ENCODE measurements at regions not wholly inside any gene's neighbourhood (a gene's known extent, or its start where the extent isn't known, plus 50 kb on each side); places are given as distances from the start of the nearest gene placed in this dataset.

DNA sequence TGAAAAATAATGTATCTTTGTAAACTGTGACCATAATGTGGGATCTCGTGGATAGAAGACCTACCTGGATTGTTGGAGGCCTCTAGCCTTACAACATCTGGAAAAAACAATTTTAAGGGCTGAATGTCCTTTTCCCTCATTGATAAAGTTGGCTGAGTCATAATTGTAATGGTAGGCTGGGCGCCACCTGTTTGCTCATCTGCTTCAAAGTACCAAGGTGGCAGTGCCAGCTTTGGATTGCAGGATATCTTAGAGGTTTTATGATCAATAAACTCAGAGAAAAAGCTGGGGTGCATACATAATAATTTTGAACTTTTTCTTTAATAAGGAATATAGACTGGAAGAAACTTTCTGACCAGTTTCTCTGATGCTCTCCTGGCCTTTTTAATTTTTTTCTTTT is 653.4 kb downstream of the MMUT start:
- no peak for DNase-seq

DNA sequence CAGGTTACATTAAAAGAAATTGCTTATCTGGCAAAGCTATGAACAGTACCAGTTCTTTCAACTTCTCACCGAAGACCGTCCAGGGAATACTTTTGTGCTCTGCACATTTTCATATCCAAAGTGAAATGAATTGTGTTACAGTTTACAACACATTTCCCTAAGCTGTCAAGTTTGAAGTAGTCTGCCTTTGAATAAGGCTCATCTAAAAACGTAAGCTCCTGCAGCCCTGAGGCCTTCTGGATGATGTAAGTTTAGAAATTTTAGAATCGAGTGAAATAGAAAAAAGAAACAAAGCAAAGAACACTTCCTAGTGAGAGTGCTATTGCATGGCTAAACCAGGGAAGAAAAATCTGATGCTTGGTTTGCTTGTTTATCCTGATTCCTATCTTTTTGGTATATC is 653.8 kb downstream of the MMUT start:
- DNase-seq, result no peak

DNA sequence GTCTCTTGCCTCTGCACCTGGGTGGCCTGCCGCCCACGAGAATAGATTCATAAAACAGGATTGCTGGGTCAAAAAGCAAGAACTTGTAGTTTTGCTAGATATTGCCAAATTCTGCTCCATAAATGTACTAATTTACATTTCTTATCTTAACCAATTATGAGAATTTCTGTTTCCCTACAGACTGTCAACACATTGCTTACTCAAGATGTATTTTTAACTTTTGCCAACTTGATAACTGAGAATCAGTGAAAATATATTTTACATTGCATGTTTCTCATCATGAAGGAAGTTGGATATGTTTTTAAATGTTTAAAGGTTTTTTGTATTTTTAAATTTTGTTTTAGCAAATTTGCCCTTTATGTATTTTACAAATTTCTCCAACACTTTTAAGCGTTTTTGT is 664.8 kb downstream of the MMUT start:
- DNase-seq, result no peak

DNA sequence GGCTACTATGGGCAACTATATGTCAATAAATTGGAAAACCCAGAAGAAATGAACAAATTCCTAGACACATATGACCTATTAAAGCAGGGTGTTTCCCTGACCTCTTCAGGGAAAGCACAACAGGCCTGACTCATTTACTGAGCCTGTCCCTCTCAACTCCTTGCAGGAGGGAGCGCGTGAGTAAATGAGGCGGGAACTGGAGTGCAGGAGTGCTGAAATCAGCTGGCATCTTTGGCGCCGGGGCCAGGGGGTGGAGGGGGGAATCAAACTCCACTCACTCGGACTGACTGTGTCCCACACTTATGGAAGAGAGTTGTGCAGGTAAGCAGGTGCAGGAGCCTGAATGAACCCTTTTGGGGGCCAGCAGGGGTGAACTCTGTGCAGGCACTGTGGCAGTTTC is 671.2 kb upstream of the PTCHD4 start:
- DNase-seq, result no peak

DNA sequence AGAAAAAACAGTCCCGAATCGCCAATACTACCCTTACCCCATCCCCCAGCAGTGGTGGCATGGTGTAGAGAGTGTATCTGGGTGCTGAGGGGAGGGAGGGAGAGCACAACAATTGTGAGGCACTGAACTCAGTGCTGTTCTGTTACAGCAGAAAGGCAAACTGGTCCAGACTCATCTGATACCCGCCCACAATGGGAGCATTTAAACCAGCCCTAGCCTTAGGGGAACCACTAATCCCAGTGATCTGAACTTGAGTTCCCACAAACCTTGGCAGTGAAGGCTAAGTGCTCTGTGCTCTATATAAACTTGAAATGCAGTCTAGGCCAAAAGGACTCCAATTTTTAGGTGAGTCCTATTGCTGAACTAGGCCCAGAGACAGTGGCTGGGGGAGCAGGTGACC is 666.4 kb upstream of the PTCHD4 start:
- DNase-seq, result no peak

DNA sequence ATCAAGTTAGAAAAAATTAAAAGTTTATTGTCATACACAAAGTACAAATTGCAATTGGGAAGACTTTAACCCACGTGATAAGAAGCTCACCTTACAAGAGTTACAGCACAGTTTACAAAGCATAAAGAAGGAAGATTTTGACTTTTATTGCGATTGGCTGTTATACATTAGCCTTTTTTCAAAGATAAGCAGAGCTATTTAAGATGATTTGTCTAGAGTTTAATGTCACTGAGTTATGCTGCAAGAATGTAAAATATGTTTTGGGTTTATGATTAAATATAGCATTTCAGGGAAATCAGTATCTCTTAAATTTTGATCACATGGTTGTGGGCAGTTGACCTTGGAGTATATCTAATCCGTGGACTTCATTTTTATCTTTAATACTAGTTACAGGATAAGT is 664.2 kb upstream of the PTCHD4 start:
- no peak for DNase-seq

DNA sequence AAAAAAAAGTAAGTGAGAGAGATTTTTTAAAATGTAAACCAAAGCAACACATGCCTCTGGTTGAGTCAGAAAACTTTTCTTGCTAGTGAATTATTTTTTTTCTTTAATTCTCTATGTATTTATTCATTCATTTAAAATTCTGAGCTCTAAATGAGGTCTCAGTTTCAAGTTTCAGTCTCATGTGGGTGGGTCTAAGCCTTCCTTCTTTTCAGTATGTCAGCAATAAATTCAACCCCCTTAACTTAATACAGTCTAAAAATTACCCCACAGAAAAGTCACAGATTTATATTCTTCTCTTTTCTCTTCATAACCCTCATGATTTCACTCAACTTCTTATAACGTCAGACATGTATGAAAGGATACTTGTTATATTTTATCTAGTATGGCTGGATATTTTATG is 663.3 kb upstream of the PTCHD4 start:
- no peak for DNase-seq

DNA sequence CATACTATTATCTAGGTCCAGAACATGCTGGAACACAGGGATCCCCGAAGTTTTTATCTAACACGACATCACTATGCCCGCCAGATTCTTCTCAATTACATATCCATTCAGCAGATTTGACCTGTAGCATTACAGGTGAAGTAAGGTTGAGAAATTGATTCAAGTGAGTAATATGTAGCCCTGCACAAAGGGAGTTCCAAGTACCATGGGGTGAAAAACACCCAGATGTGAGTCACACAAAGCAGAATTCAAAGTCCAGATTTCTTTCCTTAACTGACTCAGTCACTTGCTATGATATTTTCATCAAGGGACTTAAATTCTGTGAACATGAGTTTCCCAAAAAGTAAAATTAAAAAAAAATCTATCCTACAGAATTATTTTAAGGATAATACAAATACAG is 655.4 kb upstream of the PTCHD4 start:
- no peak for DNase-seq

DNA sequence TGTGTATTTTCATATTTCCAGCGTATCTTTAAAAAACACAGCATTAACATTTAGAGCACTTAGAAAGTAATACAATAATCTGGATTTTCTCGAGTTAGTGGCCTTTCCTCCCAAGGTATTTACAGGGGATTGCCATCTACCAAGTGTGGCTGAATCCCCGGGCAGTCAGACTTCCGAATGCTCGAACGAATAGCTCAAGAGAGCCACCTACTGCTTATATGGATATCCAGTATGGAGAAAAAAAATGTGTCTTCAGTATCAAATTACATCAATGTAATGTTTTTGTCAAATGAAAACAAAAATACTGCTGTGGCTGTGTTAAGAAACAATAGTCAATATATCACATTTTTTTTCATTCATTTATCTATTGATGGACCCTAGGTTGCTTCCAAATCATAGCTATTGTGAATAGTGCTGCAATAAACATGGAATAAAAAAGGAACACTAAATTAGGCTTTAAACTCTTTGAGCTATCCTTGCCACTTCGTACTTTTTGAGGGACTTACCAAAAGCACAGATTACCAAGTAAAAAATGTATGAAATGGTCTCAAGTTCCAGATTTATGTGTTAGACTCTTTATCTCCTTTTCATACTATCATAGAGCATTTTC is 654.5 kb upstream of the PTCHD4 start:
- no peak for DNase-seq

DNA sequence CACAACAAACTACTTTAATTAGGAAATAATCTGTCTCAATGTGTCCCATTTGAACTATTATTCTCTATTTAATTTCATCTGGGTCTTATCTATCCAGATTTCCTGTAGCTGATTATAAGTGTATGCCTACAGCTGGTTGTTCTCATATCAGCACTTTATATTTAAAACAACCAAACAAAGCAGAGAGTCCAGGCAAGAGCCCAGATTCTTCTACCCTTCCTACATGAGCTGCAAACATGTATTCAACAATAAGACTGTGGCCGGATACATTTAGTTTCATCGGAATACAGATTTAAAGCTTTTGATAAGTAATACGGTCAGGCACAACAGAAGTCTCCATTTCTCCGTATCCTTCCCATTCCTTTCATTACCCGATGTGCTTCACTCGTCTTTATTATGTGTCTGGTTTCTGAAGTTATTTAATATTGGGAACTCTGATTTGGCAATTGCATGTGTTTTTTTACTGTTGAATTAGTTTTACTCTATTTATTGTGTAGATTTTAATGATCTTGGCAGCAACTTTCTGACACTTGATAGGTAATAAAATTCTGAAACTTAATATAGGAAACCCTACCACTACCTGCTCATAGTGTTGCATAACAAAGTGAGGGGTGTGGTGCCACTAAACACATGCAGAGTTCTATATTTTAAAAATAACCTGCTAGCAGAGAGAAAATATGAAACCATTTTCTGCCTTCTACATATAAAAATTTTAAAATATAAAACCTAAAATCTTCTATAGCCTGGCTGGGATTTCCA is 653.5 kb upstream of the PTCHD4 start:
- no peak for DNase-seq

DNA sequence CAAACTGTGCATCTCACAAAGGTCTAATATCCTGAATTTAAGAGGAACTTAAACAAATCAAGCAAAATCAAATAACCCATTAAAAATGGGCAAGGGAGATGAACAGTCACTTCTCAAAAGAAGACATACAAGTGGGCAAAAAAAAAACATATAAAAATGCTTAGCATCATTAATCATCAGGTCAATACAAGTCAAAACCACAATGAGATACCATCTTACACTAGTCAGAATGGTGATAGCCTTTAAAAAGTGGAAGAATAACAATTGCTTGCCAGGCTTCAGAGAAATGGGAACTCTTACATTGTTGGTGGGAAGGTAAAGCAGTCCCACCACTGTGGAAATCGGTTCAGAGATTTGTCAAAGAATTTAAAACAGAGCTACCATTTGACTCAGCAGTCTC is 646.7 kb upstream of the PTCHD4 start:
- no peak for DNase-seq

DNA sequence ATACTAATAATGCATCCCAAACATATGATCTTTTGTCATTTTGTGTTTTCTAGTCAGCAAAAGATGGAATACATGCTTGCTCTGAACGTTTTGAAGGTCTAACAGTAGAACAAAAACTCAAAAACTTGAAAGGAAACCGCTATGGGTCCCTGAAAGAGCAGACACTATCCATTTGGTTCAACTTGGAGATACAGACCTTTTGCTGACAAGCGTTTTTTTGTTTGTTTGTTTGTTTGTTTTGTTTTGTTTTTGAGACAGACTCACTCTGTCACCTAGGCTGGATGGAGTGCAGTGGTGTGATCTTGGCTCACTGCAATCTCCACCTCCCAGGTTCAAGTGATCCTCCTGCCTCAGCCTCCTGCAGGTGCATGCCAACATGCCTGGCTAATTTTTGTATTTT is 644.3 kb upstream of the PTCHD4 start:
- DNase-seq, result no peak

DNA sequence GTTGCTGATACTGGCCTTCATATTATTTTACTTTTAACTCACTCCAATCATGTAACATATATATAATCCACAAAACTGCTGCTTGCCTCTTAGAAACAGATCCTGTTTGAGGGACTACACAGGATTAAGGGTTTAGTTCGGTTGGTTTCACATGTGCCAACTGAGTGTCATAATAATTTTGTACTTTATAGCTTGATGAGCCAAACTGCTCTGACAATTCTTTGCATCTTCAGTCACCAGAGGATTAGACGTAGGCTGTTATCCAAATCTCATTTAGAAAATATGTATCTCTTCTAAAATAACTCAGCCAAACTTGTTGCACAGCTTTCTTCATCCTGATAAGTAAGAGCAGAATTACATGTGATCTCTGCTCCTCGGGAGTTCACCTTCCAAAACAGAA is 643.6 kb upstream of the PTCHD4 start:
- DNase-seq, result no peak

DNA sequence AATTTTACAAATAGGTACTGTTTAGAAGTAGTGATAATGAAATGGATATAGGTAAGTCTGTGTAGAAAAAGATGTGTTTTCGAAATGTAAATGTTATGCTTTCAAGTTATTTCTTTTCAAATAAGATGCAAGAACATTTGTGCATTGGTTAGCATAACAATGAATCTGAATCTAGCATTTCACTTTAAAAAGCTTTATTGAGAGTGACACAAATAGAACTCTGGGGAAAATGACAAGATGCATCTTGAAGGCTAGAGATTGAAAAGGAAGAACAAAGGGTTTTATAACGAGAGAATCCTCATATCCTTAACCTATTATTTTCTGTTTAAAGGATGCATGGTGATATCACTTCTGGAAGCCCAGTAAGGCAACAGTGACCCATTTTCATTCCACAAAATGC is 639.9 kb upstream of the PTCHD4 start:
- no peak for DNase-seq

DNA sequence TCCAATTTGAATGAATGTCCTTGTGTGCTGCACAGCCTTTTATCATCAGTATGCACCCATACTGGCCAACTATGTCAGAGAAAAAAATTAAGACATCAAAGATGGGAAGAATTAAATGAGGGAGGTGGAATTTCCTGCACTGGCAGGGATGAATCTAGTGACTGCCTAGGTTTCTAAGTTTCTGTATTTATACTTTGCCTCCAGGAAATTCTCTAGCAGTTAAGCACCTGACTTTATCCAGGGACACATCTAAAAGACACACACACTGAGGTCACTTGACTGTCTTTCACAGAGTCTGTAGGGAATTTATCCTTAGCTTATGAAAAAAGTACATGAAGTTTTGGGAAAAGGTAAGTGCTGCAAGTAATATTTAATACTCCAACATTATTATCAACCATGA is 636.5 kb upstream of the PTCHD4 start:
- DNase-seq, result no peak

DNA sequence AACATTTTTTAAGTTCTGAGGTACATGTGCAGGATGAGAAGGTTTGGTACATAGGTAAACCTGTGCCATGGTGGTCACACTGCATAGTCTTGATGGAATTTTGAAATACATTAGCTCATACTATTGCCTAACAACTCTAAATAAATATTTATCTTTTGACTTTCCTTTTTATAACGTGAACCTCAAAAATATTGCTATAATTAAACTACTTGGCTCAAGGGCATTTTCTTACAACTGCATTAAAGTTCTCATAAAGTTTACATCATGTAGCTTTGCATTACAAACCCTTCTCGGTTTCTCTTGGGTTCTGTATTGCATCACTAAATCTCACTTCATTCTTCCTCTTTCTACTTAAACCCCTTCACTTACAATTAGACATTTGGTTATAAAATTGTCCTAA is 636.0 kb upstream of the PTCHD4 start:
- no peak for DNase-seq

DNA sequence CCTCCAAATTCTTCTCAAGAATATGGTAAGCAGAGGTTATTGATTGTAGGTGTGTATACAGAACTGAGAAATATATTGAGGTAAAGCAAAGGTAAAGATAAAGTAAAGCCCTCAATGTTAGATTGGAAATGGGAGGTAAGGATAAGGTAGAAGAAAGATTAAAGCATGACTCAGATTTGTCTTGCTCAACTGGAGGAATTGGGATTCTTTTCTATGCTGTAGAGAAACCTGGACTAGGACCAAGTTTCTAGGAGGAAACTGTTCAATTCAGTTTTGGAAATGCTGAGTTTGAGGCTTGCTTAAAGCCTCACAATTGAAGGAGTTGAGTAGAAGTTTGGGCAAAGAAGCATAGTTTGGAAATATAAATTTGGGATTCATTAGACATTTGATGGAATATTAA is 634.0 kb upstream of the PTCHD4 start:
- no peak for DNase-seq

DNA sequence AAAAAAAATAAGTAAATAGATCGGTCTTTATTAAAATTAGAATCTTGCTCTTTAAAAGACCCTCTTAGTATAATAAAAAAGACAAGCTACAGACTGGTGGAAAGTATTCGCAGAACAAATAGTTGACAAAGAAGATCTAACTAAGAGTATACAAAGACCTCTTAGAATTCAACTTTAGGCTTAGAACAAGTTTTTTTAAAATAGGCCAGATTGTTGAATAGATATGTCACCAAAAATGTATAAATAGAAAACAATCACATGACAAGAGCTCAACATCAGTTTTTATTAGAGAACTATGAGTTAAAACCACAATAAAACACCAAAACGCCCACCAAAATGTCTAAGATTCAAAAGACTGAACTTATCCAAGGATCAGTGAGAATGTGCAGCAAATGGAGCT is 632.7 kb upstream of the PTCHD4 start:
- DNase-seq, result no peak

DNA sequence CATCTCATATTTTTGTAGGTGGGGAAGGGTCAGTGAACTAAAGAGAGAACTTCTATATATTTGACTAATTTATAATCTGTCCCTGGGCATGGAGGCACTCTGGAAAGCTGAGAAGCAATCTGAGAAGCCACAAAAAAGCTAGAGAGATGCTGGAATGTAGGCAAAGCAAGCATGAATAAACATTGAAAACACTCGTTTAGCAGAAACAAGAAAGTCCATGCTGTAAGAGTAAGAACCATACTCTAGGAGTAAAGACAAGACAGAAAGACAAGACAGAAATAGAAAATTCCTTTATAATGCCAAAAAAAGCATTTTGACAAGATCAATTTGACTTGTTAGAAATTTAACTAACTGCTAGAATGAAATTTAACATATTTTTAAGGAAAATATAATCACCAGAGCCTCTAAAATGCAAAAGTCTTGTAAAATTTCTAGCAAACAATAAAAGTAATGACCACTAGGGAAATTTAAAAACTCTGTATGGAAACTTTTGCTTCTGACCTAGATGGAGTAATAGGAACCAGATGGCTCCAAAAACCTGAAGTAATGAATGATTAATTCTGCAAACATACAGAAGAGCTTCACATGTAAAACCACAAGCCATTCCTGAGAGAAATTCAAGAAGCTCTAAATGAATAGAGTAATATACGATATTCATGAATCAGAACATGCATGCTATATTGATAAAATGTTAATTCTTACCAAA is 625.7 kb upstream of the PTCHD4 start:
- no peak for DNase-seq

DNA sequence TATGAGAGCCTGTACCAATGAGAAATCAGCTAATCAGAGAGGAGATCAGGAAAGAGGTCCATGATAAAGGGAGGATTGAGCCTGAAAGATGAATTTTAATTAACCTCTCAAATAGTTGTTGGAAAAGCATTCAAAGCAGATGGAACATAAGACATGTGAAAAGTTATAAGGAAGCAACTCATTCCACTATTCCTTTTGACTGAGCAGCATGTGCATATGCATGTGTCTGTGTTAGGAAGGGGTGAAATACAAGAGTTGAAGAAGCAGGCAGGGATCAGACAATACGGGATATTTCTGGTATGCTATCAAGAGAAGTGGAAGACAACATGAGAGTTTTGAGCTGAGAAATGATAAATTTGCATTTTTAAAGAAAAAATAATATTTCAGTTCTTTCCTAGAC is 624.8 kb upstream of the PTCHD4 start:
- no peak for DNase-seq

DNA sequence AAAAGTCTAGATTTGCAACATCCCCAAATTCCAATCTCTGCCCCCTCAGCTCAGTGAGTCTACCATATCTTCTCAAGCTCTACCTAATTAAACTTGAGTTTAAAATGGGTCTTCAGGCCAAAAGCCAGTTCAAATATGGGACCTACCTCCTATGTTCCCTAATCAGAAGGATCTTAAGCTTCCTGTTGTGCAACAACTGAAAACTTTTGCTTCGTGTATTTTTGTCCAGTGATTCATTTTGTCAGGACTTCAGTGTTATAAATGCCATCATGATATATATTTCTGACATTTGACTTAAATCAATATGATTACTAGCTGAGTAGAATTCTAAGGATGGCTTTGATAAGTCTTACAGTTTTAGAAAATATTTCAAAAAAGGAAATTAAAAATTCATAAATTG is 622.6 kb upstream of the PTCHD4 start:
- no peak for DNase-seq

DNA sequence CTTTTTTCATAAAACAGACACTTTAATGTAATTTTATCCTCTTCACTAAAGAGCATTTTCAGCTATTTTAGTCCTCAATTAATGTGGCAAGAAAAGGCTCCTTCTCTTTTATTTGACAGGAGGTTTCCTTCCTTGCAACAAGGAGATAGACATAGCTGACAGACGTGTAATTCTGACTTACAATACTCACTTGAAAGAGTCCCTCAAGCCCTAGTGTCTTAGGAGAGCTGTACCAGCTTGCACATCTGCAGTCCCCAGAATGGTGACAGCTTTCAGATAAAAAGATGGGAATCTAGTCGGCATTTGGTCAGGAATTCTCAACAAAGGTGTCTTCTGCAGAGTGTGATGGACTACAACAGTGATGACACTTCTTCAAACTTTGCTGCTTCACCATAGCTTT is 603.7 kb upstream of the PTCHD4 start:
- no peak for DNase-seq

DNA sequence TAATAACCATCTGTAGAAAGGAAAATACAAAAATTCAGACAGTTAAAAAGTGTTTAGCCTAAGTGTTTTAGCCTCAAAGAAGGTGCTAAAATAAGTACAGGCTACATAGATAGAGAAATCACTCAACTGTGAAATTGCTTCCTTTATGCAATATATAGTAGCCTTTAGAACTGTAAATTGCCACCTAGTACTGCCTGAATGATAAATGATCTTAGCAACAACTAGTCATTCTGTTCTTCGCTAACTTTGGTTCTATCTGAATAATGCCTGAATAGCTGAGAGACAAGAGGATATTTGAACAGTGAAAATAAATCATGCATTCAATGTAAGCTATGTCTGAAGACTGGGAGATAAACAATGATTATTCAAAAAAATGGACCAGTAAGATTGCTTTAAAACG is 603.3 kb upstream of the PTCHD4 start:
- no peak for DNase-seq

DNA sequence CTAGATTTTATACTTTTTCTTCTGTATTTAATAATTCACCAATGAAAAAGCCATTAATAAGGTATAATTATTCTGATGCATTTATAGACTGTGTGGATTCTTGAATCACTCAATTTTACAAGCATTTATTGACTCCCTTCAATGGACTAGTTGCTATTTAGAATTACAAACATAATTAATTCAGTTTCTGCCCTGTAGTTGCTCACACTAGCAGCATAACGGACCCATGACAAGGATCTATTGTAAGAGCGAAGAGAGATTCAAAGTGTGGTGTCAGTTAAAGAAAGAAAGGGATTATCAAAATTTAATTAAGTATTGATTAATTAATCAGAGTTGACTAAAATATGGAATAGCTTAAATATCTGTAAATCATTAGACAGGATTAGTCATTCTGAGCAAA is 602.6 kb upstream of the PTCHD4 start:
- no peak for DNase-seq

DNA sequence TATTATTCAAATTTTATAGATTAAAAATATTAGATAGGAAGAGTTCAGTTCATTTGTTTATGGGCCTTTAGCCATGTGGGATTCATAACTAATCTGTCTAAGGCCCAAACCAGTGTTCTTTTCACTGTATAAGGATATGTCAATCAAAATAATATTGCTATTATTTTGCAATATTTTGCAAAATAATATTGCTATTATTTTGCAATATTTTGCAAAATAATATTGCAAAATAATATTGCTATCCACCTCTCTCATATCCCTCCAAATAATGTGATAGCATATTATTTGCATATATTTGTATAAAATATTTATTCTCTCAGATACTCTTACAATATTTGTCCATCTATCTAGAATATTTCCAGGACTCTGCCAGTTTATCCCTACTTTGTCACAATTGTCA is 595.3 kb upstream of the PTCHD4 start:
- no peak for DNase-seq

Measured in stimulated activated naive CD4-positive, alpha-beta T cell (primary cell).